Sigmoid colon (tissue), 4 donors: ENCODE measurements at regions not wholly inside any gene's neighbourhood (a gene's known extent, or its start where the extent isn't known, plus 50 kb on each side); places are given as distances from the start of the nearest gene placed in this dataset.

Source experiments
- CTCF ChIP-seq, 4 experiments: fragments of 450-650 bp in 3 of 4; fragments of 200-600 bp in 1 of 4; IDR thresholded peaks; one replicate each; pipeline ENCODE4 v1.5.1; 2016 to 2019; ENCODE audit warnings: antibody characterized with exemption in 4 of 4, mild to moderate bottlenecking in 3 of 4, moderate library complexity in 2 of 4
- EP300 ChIP-seq, 4 donors: sonication (generic); formaldehyde crosslinking; IDR thresholded peaks; one replicate each; pipeline ENCODE4 v1.6.1; 2017; ENCODE audit warnings: antibody characterized with exemption in 4 of 4
- POLR2A ChIP-seq, 2 donors: fragments of 450-650 bp; IDR thresholded peaks; one replicate each; pipeline ENCODE4 v1.6.1; 2016; ENCODE audit warnings: antibody characterized with exemption in 2 of 2, mild to moderate bottlenecking in 2 of 2, moderate library complexity in 2 of 2
- POLR2AphosphoS5 ChIP-seq, 4 donors: sonication (generic); formaldehyde crosslinking; IDR thresholded peaks; one replicate each; pipeline ENCODE4 v1.6.1; 2017; ENCODE audit warnings: antibody characterized with exemption in 4 of 4

- TF ChIP-seq CTCF (IDR thresholded peaks at IDR 0.05) (no peak), POLR2AphosphoS5 (IDR thresholded peaks at IDR 0.05) (no peak), POLR2A (IDR thresholded peaks at IDR 0.05) (no peak), EP300 (IDR thresholded peaks at IDR 0.05) (no peak)
These were observed 185.4 kb upstream of the GLI2 start for GRCh38 chr2:120550282-120550681.
